NCI-H526 (cell line): ENCODE measurements at regions not wholly inside any gene's neighbourhood (a gene's known extent, or its start where the extent isn't known, plus 50 kb on each side); places are given as distances from the start of the nearest gene placed in this dataset.

Source experiments
- DNase-seq, 2 experiments: peaks; one replicate each; lab custom pipeline; 2025; lab: John Stamatoyannopoulos, UW

DNA sequence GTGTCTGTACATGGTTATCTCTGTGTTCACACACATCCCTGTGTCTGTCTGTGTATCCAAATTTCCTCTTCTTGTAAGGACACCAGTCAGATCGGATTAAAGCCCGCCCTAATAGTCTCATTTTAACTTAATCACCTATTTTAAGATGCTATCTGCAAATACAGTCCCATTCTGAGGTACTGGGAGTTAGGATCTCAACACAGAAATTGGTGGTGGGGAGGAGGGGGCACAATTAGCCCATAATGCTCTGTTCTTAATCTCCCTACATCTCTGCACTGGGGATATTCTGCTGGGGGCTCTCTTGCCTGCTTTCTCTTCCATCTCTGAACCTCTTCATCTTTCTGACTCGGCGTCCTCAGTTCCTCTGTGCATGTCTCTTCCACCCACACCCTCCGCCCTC, 320.7 kb downstream of the CDC5L start:
- DNase-seq: no peak

DNA sequence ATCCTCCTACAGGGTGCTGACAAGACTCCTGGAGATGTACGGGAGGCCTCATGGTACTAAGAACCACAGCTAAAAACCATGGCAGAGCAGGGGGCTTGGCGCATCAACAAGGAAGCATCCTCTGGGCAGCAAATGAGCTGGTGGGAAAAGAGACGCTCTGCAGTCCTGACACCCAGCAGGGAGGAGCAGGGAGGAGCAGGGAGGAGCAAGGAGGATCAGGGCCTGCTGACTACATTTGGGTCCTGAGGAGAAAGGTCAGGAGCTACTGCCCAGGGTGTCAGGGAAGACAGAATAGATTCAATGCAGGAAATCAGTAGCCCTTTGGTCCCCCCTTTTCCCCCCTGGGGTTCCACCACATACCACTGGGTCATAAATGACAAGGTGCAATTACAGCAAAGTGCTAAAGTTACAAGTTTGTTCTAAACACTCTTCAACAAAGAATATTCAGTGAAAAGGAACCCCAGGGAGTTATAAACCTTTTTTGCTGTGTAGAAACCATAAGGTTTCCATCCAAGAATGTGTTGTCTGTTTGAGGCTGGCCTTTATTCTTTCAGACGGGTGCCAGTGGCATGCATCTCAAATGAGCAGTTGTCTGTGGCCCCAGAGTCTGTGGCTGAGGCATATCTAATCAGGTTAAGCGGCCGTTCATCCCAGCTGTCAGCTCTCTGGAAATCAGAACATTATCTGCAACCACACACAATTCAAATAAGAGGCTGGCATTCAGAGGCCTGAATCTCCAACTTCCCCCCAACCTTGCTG, 325.0 kb downstream of the CDC5L start:
- DNase-seq: peak in 1 of 2 experiments; percentile 57

DNA sequence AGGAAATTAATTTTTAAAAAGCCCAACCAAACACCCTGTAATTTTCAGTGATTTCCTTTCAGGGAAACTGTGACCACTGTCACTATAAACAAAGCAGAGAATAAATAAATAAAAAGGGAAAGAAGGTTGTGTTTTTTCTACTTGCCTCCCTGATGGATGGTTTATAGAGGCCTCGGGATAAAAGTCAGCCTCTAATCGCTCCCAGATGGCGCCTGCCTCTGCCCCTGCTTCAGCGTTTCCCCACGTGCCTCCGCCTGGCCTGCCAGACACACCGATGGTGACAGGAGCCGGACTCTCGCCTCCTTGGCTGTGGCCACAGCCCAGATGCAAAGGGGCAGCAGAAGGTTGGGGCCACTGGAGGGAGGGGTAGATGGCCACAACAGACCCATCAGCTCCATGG, 327.7 kb downstream of the CDC5L start:
- no peak for DNase-seq

DNA sequence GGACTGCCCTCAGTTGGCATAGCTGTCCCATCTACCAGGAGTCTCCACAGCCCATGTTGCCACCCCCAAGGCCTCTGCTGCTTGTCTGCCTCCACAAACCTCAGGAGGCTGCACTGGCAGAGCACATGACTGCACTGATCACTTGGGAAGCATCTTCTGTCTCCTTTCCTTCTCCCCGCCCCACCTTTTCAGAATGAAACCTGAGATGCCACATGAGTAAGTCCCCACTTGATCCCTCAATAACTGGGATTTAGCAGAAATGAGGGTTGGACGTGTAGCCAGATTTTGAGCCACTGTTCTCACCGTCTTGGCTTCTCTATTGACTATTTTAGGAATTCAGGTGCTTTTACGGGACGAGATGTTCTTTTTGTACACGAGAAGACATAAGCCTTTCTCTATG, 328.4 kb downstream of the CDC5L start:
- no peak for DNase-seq

DNA sequence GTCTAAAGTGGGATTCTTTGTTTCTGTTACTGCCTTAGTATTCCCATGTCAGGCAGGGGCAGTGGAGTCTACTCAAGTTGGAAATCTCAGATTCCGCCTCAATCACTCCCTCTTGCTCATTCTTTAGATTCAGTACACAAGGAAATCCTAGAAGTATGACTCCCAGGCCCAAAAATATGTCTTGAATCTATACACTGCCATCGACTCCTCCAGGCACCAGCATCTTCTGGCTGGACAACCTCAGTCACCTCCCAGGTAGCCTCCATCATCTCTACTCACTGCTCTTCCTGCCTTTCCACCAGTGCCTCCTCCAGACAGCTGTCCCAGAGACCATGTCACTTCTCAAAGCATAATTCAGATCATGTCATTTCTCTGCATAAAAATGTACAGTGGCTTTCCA, 329.9 kb downstream of the CDC5L start:
- no peak for DNase-seq

DNA sequence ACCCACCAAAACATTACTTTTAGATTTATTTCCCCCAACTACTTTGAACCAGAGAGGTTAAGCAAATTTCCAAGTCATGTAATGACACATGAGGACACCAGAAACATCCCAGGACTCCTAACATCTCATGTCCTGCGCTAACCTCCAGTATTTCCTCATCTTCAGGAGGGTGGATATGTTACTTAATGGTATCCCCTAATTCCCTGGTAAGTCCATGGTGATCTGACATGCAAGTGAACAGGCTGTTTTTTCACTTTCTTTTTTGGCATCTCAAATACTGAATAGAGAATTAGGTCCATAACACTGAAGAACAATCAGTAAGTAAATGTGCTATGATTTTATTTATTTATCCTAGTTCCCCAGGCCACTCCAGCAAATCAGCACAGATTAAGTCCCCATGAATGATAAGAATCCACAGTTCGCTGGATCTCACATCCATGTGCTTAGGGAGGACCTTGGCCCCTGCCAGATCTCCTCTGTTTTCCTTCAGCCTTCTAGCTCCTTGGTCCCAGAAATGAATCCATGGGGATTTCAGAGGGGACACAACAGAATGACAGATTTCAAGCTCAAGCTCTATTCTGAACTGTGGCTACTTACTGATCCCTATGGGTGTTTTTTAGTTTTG, 334.6 kb downstream of the CDC5L start:
- DNase-seq: no peak

DNA sequence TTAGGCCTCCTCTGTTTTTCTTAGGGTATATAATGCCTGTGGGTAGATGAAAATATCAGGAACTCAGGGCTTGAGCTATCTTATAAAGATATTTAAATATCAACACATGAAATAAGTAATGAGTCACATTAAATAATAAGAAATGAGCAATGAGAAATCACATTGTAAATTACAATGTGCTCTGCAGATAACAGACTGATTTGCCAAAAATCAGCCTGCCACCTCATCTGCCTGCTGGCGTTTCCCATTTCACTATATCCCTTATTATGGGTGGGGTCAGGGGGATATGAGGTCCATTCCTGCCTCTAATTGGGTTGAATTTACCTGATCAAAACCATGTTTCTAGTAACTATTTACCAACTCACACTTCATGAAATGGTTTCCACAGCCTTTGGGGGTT, 335.2 kb downstream of the CDC5L start:
- no peak for DNase-seq

DNA sequence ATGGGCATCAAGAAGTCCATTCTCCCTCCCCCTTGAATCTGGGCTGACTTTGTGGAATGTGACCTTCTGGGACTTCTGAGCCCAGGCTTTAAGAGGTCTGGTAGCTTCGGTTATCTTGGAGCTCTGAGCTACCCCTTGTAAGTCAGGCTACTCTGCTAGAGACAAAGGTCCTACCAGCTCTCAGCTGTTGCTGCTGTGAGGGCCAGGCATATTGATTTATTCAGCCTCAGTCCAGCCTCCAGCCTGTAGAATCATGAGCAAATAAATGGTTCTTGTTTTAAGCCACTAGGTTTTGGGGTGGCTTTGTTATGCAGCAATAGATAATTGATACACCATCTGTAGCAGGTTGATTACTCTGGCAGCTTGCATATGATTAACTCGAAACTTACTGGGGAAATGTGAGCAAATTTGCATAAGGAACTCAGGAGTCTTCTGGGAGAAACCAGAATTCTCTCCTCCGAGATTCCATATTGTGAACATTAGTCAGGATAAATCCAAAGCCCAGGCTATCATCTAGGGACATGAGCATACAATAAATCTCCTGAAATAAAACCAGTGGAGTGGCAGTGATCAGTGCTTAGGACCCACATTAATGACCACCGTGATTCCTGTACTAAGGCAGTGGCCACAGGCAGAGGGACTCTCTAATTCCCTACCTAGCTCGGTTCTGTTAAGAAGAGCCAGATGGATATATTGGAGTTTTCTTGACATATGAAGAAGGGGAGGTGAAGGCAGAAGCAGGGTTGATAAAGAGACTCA, 336.1 kb downstream of the CDC5L start:
- no peak for DNase-seq

DNA sequence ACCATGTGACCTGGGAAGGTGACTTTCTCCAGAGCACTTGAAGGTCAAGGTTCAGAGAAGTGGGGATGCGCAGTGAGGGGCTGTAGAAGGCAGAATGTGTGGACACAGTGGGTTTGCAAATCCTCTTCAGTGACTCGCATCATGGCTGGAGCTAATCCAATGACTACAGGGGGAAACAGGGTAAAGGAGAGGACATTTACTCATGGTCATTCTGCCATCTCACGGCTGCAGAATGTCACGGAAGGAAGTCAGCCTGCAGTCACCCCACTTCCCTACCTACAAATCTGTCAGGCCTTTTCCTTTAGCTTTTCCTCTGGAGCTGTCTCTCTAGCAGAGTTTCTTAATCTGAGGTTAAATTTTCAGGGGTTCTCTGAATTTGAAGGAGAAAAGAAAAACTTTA, 337.6 kb downstream of the CDC5L start:
- no peak for DNase-seq

DNA sequence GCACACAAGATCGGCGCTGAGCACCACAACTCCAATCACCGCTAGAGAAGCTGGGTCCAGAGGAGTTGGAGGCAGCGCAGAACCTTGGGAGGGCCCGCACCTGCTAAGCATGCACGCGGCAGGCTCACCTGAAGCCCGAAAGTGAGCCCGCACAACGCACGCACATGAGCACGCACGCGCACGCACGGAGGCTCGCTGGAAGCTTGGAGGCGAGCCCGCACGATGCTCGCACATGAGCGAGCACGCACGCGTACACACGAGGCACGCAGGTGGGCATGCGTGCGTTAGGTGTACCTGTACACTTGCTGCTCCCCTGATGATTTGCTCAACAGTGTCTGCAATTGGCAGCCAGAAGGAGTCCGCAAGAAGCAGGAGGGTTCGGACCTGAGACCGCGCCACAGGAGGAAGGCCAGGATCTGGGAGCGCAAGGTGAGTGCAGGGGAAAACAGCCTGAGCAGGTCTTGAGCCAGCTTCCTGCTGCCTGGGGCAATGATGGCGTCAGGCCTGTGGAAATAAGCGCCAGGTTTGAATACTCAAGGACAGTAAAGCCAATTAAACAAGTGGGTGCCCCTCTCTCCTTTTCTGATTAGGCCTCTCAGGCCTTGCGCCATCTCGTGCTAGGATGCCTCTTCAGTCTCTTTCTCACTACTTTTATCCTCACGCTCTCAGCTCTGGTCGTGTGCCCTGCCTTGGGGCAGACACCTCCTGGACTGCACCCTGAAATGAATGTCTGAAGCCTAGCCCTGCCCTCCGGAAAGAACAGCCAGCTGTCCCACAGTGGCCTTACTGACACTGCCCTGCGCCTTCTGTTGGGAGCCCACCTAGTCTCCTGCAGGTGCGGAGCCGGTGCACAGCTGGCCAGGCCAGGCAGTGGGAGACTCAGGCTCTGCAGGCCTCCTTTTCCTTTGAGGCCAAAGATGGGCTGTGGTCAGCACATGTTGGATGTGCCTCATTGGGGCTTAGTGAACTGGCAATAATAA, 340.4 kb downstream of the CDC5L start:
- no peak for DNase-seq

DNA sequence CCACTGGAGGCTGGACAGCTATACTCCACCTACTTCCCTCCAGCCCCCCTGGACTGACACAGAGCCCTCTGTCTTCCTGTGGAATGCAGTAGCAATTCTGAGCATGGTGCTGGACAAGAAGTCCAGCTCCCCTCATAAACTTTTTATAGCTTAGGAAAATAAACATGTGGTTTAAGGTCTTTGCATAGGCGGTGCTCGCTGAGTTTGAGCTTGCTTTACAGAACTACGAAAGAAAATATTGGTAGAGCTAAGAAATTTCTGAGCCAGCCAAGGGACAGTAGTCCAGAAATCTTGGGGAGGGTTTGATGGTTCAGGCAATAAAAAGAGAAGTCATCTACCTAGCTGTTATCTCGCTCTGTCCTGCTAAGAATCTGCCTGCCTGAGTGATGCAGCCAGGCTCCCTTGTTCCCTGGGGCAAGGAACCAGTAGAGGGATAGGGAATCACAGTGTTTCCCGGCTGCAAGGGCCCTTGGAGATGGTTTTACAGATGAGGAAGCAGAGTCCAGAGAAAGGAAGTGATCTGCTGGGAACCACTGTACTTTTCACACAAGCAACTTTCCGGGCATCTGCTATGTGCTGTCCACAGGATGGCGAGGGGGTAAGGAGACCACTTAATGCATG, 343.4 kb downstream of the CDC5L start:
- DNase-seq: peak; percentile 82 to 83

DNA sequence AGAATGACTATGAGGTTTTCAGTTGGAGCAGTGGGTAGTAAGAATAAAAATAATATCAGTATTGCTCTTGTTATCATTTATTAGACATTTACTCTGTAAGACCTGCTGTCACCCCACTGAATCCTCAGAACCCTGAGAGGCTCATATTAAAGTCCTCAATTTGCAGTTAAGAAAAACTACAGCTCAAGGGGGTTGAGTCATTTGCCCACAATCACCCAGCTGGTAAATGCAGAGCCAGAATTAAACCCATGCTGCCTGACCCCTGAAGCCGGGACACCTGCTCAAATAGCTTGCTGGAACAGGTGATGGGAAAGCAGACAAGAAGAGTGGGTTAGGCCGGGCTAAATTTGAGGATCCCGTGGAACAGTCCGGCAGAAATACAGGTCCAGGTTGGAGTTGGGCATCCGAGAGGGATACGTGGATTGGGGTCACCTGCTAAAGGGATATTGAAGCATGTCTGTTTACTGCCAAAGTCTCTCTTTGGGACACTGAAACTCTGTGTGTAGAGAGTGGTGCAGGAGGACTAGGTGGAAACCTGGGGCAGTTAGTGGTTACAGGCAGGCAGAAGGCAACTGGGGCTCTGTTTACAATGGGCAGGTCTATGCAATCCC, 344.1 kb downstream of the CDC5L start:
- peak in 1 of 2 experiments; percentile 27 for DNase-seq

DNA sequence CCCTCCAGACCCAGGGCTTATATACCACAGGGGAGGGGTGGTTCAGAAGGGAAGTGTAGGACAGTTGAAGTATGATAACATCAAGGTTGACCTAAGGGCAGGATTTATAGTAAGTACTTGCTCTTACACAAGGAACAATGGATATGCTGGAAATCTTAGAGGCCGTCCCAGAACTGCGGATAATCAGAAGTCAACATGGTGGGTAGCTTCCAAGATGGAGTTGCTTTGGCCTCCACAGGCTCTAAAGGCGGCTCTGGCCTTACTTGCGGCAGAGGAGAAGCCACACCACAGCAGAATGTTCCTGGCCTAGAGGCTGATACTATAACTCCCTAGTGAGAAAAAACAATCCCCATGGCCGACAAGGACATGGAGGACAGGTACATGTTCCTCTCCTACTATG, 344.7 kb downstream of the CDC5L start:
- DNase-seq: no peak

DNA sequence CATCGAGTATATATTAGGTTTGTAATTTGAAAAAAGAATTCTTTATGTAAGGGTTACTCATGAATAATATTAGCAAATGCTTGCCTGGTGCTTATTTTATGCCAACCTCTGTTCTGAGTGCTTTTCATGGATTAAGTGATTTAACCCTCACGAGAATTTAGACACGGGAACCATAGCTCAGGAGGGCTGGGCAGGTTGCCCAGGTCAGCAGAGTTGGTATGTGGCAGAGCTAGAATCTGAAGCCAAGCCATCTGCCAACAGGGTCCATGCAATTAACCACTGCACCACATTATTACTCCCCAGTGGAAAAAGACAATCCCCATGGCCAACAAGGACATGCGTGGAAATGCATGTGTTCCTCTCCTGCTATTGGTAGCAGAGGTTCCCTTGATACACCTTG, 345.6 kb downstream of the CDC5L start:
- no peak for DNase-seq

DNA sequence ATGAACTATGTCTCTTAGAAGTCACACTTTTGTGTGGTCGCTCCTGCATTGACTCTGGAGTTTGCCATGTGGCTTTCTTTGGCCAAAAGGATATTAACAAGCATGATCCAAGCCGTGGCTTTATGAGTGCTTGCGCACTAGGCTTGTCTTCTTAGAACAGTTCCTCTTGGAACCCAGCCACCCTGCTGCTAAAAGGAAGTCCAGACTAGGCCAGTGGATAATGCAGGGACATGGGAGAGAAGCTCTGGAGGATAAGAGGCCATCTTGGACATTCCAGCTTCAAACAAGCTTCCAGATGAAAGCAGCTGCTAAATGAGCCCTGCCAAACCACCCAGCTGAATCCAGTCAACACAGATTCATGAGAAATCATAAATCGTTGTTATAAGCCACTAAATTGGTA, 346.4 kb downstream of the CDC5L start:
- no peak for DNase-seq

DNA sequence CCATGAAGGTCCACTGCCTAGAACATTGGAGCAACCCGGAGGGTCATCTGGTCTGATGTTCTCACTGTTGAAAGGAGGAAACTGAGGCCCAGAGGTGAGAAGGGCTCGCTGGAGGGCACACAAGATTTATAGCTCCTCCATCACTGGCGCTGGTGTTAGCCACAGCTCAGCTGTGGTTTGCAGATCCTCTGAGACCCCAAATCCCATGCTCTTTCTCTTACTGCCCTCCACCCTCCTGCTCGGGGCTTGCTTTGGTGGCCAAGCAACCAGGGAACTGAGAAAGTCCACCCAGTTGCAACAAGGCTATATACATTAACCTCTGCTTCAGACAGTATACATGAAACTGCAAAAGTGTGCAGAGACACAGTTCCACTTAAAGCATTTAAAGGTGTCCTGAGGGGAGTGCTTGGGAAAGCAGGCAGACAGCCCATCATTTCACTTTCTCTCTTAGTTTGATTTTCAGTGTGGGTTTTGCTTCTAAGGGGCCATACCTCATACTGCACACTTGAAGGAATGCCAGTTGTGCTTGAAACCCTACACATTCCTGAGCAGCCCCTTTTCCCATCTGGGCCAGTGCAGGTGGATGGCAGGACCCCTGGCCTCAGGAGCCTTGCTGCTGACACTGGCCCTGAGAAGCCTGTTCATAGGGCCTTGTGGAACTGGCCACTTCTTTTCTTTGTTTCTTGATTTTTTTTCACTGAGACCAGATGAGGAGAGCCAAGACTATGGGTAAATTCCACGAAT, 347.6 kb downstream of the CDC5L start:
- DNase-seq: no peak

DNA sequence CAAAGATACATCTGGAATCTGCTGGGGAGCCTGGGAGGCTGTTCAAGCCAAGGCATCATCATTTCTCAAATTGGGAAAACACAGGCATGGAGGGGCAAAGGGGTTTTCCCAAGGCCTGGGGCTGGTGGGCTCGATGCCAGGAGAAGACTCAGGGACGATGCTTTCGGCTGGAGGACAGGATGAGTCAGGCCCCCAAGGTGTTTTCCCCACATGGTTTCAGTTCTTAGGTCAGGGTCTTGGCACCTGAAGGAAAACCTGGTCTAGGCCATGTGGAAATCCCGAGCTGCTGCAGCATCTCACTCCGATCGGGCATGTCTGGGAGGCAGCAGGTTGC, 348.1 kb downstream of the CDC5L start:
- DNase-seq: no peak

DNA sequence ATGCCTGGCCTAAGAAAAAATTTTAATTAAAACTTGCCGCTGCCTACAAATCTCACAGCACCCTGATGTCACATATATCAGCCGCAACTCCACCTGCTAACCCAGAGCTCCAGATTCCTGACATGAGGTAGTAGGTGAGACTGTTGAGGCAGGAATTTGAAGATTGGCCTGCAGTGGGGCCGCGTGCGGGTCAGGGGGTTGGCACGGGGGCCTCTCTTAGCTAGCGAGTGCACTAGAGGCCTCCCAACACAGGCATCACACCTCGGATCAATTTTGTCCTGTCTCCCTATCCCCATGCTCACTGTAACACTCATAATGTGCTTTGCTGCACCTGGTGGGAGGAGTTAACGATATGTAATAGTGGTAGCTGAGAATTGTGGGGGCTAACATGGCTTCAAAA, 349.8 kb downstream of the CDC5L start:
- DNase-seq: no peak

DNA sequence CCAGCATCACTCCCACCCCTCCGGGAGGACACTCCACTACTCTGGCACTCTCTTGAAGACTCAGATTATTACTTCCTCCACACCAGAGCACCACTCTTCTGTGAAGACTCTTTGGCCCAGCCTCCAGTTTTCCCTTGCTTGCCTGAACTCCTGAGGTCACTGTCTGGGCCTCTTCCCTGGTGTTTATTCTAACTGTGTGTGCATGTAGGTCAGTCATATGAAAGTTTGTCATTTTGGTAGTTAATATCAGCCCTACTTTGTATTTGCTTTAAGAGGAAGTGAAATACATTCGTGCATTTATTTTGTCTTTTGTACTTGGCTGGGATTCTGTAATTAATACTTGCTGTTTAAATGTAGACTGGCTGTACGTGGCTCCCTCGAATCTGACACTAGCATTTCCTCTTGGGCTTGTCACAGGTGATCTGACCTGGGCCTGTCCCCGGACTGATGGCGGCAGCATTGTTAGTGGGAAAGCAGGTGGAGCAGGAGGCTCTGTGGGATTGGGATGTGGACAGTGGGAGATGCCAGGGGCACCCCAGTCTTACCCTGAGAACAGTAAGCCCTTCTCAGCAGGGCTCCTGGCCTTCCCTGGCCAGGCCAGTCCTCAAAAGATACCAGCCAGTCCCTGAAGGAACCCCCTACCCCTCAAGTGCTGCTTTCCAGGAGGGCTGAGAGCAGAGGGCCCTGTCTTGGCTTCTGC, 350.5 kb downstream of the CDC5L start:
- DNase-seq: no peak

DNA sequence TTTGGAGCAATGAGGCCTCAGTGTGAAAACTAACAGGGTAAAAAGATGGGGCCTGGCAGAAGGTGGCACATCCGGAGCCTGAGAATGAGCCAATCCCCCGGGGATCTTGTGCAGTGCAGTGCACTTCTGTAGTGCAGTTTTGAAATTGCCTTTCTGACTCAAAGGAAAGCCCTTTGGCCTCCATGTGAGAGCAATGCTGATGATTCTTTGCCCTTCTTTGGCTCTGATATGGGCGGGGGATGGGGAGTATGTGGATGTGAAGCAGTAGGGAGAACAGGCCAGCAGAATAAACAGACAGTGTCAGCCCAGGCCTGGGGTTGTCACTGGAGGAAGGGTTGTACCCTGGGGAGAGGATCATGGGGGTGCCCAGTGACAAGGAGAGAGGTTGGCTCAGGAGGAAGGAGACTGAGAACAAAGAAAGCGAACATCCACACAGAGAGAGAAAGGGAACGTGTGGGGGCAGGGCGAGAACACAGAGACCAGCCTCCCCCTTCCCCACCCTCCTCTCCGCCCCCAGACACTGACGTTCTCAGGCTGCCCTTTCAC, 351.2 kb downstream of the CDC5L start:
- DNase-seq: no peak
